C4-2B (cell line): ENCODE measurements at regions not wholly inside any gene's neighbourhood (a gene's known extent, or its start where the extent isn't known, plus 50 kb on each side); places are given as distances from the start of the nearest gene placed in this dataset.

ENCODE experiments used
- H3K27ac ChIP-seq: fragments of 450-650 bp; 2 replicates; pipeline ENCODE4 v1.5.1; 2017
- CTCF ChIP-seq: fragments of 450-650 bp; conservative IDR thresholded peaks from 2 replicates; pipeline ENCODE4 v1.5.1; 2017; ENCODE audit warnings: mild to moderate bottlenecking
- ZFX ChIP-seq: fragments of 450-650 bp; IDR thresholded peaks from 2 replicates; pipeline ENCODE4 v1.6.1; 2017

- H3K27ac ChIP-seq, result no peak overlapping the region
- TF ChIP-seq CTCF (no peak), ZFX (no peak)
Measured at GRCh38 chr19:30096596-30097370, 154.7 kb downstream of the URI1 start.

GRCh38 chr19:30097746-30098280 is 155.8 kb downstream of the URI1 start:
- no peak overlapping the region for H3K27ac ChIP-seq

GRCh38 chr19:30102239-30102638 is 160.2 kb downstream of the URI1 start:
- H3K27ac ChIP-seq, result no peak overlapping the region
- TF ChIP-seq ZFX, result no peak
- TF ChIP-seq CTCF, result no peak

More at GRCh38 chr19:30097746-30098280, 155.8 kb downstream of the URI1 start:
- TF ChIP-seq ZFX (no peak), CTCF (no peak)

GRCh38 chr19:30102666-30103065 is 160.6 kb downstream of the URI1 start:
- H3K27ac ChIP-seq, result no peak overlapping the region
- TF ChIP-seq CTCF, result no peak
- no peak for TF ChIP-seq ZFX

GRCh38 chr19:30103981-30104380 is 161.9 kb downstream of the URI1 start:
- no peak overlapping the region for H3K27ac ChIP-seq
- TF ChIP-seq CTCF (no peak), ZFX (no peak)

- H3K27ac ChIP-seq, result no peak overlapping the region
- TF ChIP-seq ZFX (no peak), CTCF (no peak)
Measured at GRCh38 chr19:30105316-30105715, 163.3 kb downstream of the URI1 start.

GRCh38 chr19:30105727-30106126 is 163.7 kb downstream of the URI1 start:
- TF ChIP-seq ZFX, result no peak
- TF ChIP-seq CTCF, result no peak
- H3K27ac ChIP-seq, result no peak overlapping the region
